A549 (cell line): ENCODE measurements at regions not wholly inside any gene's neighbourhood (a gene's known extent, or its start where the extent isn't known, plus 50 kb on each side); places are given as distances from the start of the nearest gene placed in this dataset.
"Not testable (repeated sequence)": the region's sequence is repeated elsewhere in the genome, so short reads cannot be mapped to it uniquely, and the experiment has no call there.

Experiments
- ATAC-seq, 2 experiments: fragments of 200-7000 bp in 1 of 2; fragments of >200 bp in 1 of 2; cut with Nextera tagmentation in 1 of 2; cut with Tn5 transposase in 1 of 2; 3 replicates each; pipeline versions ENCODE4 v1.8.0 to v1.9.1; 2018 to 2020; ENCODE audit warnings: mild to moderate bottlenecking in 1 of 2, moderate library complexity in 1 of 2
- CTCF ChIA-PET: fragments of 300-600 bp; sonication (Branson Sonifier 250); formaldehyde crosslinking; extraction: SDS; loops from one replicate; lab custom pipeline; 2021; ENCODE audit warnings: antibody characterized with exemption, inconsistent platforms; lab: Yijun Ruan, JAX
- POLR2A ChIA-PET: fragments of 350-600 bp; formaldehyde crosslinking; extraction: SDS; loops from one replicate; lab custom pipeline; 2021; ENCODE audit warnings: antibody characterized with exemption, inconsistent platforms; lab: Yijun Ruan, JAX
- DNase-seq, 2 experiments: peaks; one replicate each; pipeline versions ENCODE4 v3.0.0 to v3.0.0-alpha.2; 2011 to 2016; ENCODE audit warnings: low read depth in 1 of 2, low spot score in 1 of 2
- FAIRE-seq: peaks from 2 replicates; lab custom pipeline; 2011; peaks lifted over from hg19 to GRCh38; lab: Jason Lieb, UNC
- H3K27ac ChIP-seq, 2 experiments: fragments of >200 bp; sonication (Bioruptor Twin); formaldehyde crosslinking; 3 replicates each; pipeline ENCODE4 v1.5.1; 2016 to 2017
- H3K4me1 ChIP-seq: fragments of >200 bp; sonication (Bioruptor Twin); formaldehyde crosslinking; 3 replicates; pipeline ENCODE4 v1.6.1; 2016
- H3K4me2 ChIP-seq: fragments of >200 bp; sonication (Bioruptor Twin); formaldehyde crosslinking; 3 replicates; pipeline ENCODE4 v1.6.1; 2016
- H3K4me3 ChIP-seq: fragments of >200 bp; sonication (Bioruptor Twin); formaldehyde crosslinking; 3 replicates; pipeline ENCODE4 v1.5.1; 2016
- H3K9me3 ChIP-seq: fragments of >200 bp; sonication (Bioruptor Twin); formaldehyde crosslinking; 3 replicates; pipeline ENCODE4 v1.6.1; 2016
- BHLHE40 ChIP-seq: IDR thresholded peaks from 2 replicates; pipeline ENCODE4 v1.6.1; 2012; ENCODE audit warnings: low read depth, low read length, inconsistent platforms
- CBX2 ChIP-seq: fragments of 200-600 bp; sonication (generic); IDR thresholded peaks from 2 replicates; pipeline ENCODE4 v1.6.1; 2016; ENCODE audit warnings: low read depth, mild to moderate bottlenecking, borderline replicate concordance
- CEBPB ChIP-seq, 2 experiments: fragments of >200 bp in 1 of 2; sonication (Bioruptor Twin) in 1 of 2; formaldehyde crosslinking in 1 of 2; IDR thresholded peaks; 2 replicates each; pipeline ENCODE4 v1.6.1; 2012 to 2016
- FOSL2 ChIP-seq, 2 experiments: fragments of 450-650 bp in 1 of 2; fragments of >200 bp in 1 of 2; sonication (Bioruptor Twin) in 1 of 2; formaldehyde crosslinking; IDR thresholded peaks; 2 replicates each; pipeline versions ENCODE4 v1.5.0 to v1.6.1; 2016 to 2020; ENCODE audit warnings: mild to moderate bottlenecking in 1 of 2, moderate library complexity in 1 of 2
- FOXS1 ChIP-seq: fragments of 250-450 bp; sonication (Bioruptor Pico); IDR thresholded peaks from 2 replicates; pipeline ENCODE4 v1.5.0; 2020; ENCODE audit warnings: mild to moderate bottlenecking, moderate library complexity
- HEYL ChIP-seq: fragments of 250-450 bp; sonication (Bioruptor Pico); IDR thresholded peaks from 2 replicates; pipeline ENCODE4 v1.8.0; 2021; ENCODE audit warnings: mild to moderate bottlenecking, moderate library complexity
- MAX ChIP-seq: IDR thresholded peaks from 2 replicates; pipeline ENCODE4 v1.6.1; 2012
- MYC ChIP-seq: IDR thresholded peaks from 2 replicates; pipeline ENCODE4 v1.6.1; 2012; ENCODE audit warnings: mild to moderate bottlenecking, inconsistent platforms, low read length, improper control_type of control experiment, borderline replicate concordance
- NFE2L2 ChIP-seq: fragments of 150-350 bp; conservative IDR thresholded peaks from 2 replicates; pipeline ENCODE4 v1.6.1; 2014; ENCODE audit warnings: low read length
- RARB ChIP-seq: fragments of 250-450 bp; sonication (Bioruptor Pico); IDR thresholded peaks from 2 replicates; pipeline ENCODE4 v1.8.0; 2021; ENCODE audit warnings: mild to moderate bottlenecking, moderate library complexity
- RNF2 ChIP-seq: fragments of 200-600 bp; sonication (generic); IDR thresholded peaks from 2 replicates; pipeline ENCODE4 v1.6.1; 2016; ENCODE audit warnings: low read depth, mild to moderate bottlenecking, antibody characterized with exemption, moderate library complexity, borderline replicate concordance
- SMC3 ChIP-seq: fragments of >200 bp; sonication (Bioruptor Twin); formaldehyde crosslinking; IDR thresholded peaks from 3 replicates; pipeline ENCODE4 v1.6.1; 2018; ENCODE audit warnings: inconsistent platforms
- ZFP36 ChIP-seq: fragments of 450-650 bp; IDR thresholded peaks from 2 replicates; pipeline ENCODE4 v1.6.1; 2014; ENCODE audit warnings: borderline replicate concordance; ENCODE audit not compliant: partially characterized antibody
- ZSCAN20 ChIP-seq: fragments of 250-450 bp; sonication (Bioruptor Pico); IDR thresholded peaks from 2 replicates; pipeline ENCODE4 v1.8.0; 2022; ENCODE audit warnings: mild to moderate bottlenecking, moderate library complexity
- WGBS: methylation state at CpG from one replicate; pipeline ENCODE4 v1.1.6; 2017; ENCODE audit errors: missing lambda C conversion rate; 5-methylcytosine and 5-hydroxymethylcytosine counted together
- TF ChIP-seq, protein P1 (sequence below): fragments of 250-450 bp; sonication (Bioruptor Pico); IDR thresholded peaks from 2 replicates; pipeline ENCODE4 v1.5.0; 2020; ENCODE audit warnings: low read depth, mild to moderate bottlenecking, moderate library complexity
- TF ChIP-seq, protein P2 (sequence below): fragments of 250-450 bp; sonication (Bioruptor Pico); IDR thresholded peaks from 2 replicates; pipeline ENCODE4 v1.5.0; 2021; ENCODE audit warnings: mild to moderate bottlenecking, moderate library complexity, borderline replicate concordance

GRCh38 chr2:144625626-144626025 is 105.7 kb upstream of the ZEB2 start:
- no peak for FAIRE-seq
- Histone ChIP-seq H3K27ac (no peak overlapping the region), H3K4me1 (no peaks in the 10 kb centered on the region), H3K4me2 (no peak overlapping the region)
- no peak for ATAC-seq
- CTCF ChIA-PET = interaction anchor here (0.9 kb wide), 1 partner anchor 11 kb away, joined by 3 read pairs; no protein-coding TSS in a partner anchor
- POLR2A ChIA-PET = no interaction called here
- TF ChIP-seq FOSL2 (IDR thresholded peaks at IDR 0.05) (no peak), FOSL2 (CRISPR knock-in tag; IDR thresholded peaks at IDR 0.05) (no peak), RARB (no peak)
- TF ChIP-seq, all 56 proteins: peak for 0
- no peaks in the 10 kb centered on the region for H3K9me3 ChIP-seq
- DNase-seq = no peak
- H3K4me3 ChIP-seq = no peak overlapping the region
- WGBS = 59% methylated on average over 5 of the region's 5 CpGs

DNA sequence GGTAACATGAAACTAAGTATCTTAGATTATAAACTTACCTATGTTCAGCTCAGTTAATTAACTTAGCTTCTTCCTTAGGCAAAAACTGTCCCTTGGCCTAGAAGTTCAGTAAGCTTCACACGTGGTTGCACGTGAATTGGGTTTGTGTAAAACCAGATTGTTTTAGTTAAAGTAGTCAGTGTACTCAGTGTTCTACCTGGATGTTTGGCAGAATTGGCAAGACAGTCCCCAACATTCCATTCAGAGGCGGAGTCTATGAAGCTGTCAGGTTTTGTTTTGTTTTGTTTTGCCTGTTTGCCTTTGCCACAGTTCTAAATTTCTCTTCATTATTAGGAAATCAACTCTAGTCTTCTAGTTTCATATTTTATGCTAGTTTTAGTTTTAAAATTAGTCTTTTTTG is 105.3 kb upstream of the ZEB2 start:
- TF ChIP-seq SMC3 = no peak
- no peak for TF ChIP-seq BHLHE40
- no peak for TF ChIP-seq FOXS1 (CRISPR knock-in tag)
- no peak for TF ChIP-seq ZSCAN20
- TF ChIP-seq RNF2 = no peak
- TF ChIP-seq, protein P1, sequence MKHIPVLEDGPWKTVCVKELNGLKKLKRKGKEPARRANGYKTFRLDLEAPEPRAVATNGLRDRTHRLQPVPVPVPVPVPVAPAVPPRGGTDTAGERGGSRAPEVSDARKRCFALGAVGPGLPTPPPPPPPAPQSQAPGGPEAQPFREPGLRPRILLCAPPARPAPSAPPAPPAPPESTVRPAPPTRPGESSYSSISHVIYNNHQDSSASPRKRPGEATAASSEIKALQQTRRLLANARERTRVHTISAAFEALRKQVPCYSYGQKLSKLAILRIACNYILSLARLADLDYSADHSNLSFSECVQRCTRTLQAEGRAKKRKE (CRISPR knock-in tag) = no peak
- TF ChIP-seq, protein P2, sequence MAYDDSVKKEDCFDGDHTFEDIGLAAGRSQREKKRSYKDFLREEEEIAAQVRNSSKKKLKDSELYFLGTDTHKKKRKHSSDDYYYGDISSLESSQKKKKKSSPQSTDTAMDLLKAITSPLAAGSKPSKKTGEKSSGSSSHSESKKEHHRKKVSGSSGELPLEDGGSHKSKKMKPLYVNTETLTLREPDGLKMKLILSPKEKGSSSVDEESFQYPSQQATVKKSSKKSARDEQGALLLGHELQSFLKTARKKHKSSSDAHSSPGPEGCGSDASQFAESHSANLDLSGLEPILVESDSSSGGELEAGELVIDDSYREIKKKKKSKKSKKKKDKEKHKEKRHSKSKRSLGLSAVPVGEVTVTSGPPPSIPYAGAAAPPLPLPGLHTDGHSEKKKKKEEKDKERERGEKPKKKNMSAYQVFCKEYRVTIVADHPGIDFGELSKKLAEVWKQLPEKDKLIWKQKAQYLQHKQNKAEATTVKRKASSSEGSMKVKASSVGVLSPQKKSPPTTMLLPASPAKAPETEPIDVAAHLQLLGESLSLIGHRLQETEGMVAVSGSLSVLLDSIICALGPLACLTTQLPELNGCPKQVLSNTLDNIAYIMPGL (CRISPR knock-in tag) = no peak
- TF ChIP-seq MAX = no peak
- TF ChIP-seq RARB = no peak
- TF ChIP-seq MYC = no peak
- no peak for TF ChIP-seq CBX2
- no peak for TF ChIP-seq CEBPB (IDR thresholded peaks at IDR 0.05)
- TF ChIP-seq HEYL = no peak
- 76% methylated on average over 3 of the region's 3 CpGs for WGBS
- no peak for FAIRE-seq
- Histone ChIP-seq H3K9me3 (no peaks in the 10 kb centered on the region), H3K27ac (no peak overlapping the region), H3K4me3 (no peak overlapping the region), H3K4me2 (no peak overlapping the region), H3K4me1 (no peaks in the 10 kb centered on the region)
- POLR2A ChIA-PET = interaction anchor here (0.7 kb wide), 1 partner anchor 293 kb away, joined by 3 read pairs; a partner anchor contains a TSS
- CTCF ChIA-PET = interaction anchor here (0.9 kb wide), 1 partner anchor 11 kb away, joined by 3 read pairs; no protein-coding TSS in a partner anchor
- DNase-seq = no peak
- no peak for ATAC-seq

DNA sequence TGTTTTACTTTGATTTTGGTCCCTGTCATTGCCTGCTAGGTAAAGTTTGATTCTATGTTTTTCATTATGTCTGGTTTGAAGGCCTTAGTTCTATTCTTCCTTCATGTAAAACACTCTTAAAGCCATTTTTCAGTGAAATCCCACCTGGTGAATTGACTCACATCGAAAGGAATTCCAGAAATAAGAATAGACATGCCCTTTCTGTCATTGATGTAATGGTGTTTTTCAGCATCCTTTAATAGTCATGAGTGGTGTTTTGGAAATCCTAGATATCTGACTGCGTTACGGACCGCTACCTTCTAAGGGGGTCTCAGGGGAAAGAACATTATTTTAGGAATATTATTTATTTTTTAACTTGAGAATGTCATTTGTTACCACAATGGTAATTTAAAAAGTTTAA is 104.5 kb upstream of the ZEB2 start:
- Histone ChIP-seq H3K4me1 (no peaks in the 10 kb centered on the region), H3K9me3 (no peaks in the 10 kb centered on the region), H3K27ac (no peak overlapping the region), H3K4me3 (no peak overlapping the region), H3K4me2 (no peak overlapping the region)
- ChIA-PET POLR2A (interaction anchor here (0.7 kb wide), 1 partner anchor 292 kb away, joined by 3 read pairs; a partner anchor contains a TSS), CTCF (no interaction called here)
- 72% methylated on average over 4 of the region's 4 CpGs for WGBS
- FAIRE-seq (no peak), ATAC-seq (no peak), DNase-seq (no peak)
- TF ChIP-seq NFE2L2 (no peak), ZFP36 (no peak)

DNA sequence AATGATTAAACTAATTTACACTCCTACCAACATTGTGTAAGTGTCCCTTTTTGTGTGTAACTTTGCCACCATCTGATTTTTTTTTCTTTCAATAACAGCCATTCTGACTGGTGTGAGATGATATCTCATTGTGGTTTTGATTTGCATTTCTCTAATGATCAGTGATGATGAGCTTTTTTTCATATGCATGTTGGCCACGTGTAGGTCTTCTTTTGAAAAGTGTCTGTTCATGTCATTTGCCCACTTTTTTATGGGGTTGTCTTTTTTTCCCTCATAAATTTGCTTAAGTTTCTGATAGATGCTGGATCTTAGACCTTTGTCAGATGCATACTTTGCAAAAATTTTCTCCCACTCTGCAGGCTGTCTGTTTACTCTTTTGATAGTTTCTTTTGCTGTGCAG is 102.5 kb upstream of the ZEB2 start:
- CTCF ChIA-PET, FAIRE-seq, POLR2A ChIA-PET: not testable (repeated sequence)

More for the DNA sequence above, 102.5 kb upstream of the ZEB2 start:
- not testable (repeated sequence) for H3K9me3 ChIP-seq, H3K27ac ChIP-seq, H3K4me1 ChIP-seq, ATAC-seq, H3K4me2 ChIP-seq, DNase-seq, H3K4me3 ChIP-seq
- WGBS = 7% methylated on average over 1 of the region's 1 CpG
